ENCODE measurements at regions not wholly inside any gene's neighbourhood (a gene's known extent, or its start where the extent isn't known, plus 50 kb on each side); places are given as distances from the start of the nearest gene placed in this dataset. TPM values are rescaled to one million over a fixed set of nuclear protein-coding genes. Genes with fewer than 3 reads are reported as not detected.

Small RNAs in the stretch of these regions (microRNA-seq; reads per million reads assigned to microRNA genes)
- gene MIR1233-2 (ENCODE audit: borderline microRNAs expressed): not detected

All from endodermal cell (in vitro differentiated cells).